GM18517 (cell line): ENCODE measurements at regions not wholly inside any gene's neighbourhood (a gene's known extent, or its start where the extent isn't known, plus 50 kb on each side); places are given as distances from the start of the nearest gene placed in this dataset.

Source experiments
- ATAC-seq: cut with Tn5 transposase; IDR thresholded peaks from one replicate; pipeline ENCODE4 v1.9.1; 2021; ENCODE audit warnings: mild to moderate bottlenecking, moderate library complexity; ENCODE audit not compliant: unreplicated experiment

DNA sequence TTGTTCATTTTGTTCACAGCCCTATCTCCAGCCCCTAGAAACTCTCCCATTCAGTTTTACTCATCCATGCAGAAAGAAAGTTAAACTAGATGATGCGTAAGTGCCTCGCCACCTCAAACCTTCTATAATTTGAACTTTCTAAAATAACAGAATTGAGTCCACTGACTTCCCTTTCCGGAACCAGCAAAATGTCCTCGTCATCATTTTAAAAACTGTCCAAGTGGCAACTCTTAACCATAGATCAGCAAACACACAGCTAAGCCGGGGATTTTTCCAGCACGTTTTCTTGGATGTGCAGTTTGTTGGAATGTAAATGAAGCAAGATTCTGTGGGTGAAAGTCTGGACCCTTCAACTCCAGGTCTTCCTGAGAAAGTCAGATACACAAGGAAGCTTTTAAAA, 369.7 kb upstream of the ERCC4 start:
- ATAC-seq, result no peak

DNA sequence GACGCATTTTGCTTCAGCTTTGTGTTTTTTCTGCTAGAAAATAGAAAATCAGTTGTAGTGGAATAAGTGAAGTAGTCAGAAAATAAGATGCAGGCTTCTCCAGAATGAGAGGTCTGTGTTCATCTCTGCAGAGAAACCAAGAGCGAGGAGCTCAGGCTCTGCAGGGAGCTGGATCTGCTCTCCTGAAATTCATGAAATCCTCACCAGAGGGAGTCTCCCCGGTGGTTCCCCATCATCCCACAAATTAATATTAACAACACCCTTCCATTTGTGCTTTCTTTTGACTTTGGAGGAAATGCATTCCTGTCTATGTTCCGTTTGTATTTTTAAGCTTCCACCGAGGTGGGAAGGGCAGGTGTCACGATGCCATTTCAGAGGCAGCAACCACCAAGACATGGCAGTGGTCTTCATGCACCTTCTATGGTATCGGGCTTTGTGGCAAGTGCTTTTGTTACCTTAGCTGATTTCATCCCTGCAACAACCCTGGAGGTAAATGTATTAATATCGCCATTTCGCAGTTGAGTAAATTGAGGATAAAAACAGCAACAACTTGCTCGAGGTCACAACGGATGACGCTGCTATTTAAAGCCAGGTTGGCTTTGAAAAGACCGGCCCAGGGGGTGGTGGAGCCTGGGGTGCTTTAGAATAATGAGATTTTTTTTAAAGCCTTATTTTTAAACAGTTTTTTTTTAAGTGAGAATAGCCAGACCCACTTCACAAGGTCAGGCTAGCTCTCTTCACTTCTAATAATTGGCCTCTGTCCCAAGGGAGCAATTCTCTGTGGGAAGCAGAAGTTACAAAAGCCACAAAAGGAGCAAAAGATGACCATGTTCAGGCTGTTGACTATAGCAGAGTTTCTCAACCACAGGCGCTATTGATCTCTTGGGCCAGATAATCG, 367.6 kb upstream of the ERCC4 start:
- ATAC-seq, result no peak

- no peak for ATAC-seq
Measured at GRCh38 chr16:13552960-13553257, 367.0 kb upstream of the ERCC4 start.

DNA sequence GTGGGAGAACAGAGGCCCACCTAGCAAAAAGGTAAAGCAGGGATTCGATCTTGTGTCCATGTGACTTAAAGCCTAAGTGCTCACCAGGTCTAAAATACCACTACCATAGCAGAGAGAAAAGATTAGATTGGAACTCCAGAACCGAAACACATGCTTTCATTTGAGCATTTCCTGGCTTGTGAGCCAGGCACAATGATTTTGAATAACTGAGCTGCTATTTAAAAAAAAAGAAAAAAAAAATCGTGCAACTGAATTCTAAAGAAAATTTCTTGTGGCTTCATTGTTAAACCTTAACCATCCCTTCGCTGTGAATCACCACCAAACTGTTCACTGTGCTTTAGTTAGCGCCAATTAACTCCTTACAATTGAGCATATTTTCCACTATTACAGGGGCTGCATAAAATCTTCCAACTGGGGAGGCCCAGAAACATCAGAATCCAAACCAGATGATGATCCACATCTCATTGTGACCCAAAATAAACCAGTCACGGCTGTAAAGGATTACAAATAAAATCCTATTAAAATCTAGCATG, 366.4 kb upstream of the ERCC4 start:
- no peak for ATAC-seq

GRCh38 chr16:13554005-13554404, 365.9 kb upstream of the ERCC4 start:
- no peak for ATAC-seq

DNA sequence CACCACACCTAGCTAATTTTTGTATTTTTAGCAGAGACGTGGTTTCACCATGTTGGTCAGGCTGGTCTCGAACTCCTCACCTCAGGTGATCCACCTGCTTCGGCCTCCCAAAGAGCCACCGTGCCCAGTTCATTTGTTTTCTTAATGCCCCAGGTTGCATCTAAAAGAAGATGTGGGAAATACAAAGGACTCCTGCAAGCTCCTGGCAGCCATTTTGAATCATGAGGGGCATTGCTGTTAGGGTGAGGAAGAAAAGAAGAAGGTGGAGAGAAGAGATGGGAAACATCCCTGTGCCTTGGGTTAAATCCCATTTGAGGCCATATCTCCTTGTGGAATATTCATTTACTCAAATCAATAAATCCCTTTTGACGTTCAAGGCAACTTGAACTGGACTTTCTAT, 365.3 kb upstream of the ERCC4 start:
- ATAC-seq, result no peak

DNA sequence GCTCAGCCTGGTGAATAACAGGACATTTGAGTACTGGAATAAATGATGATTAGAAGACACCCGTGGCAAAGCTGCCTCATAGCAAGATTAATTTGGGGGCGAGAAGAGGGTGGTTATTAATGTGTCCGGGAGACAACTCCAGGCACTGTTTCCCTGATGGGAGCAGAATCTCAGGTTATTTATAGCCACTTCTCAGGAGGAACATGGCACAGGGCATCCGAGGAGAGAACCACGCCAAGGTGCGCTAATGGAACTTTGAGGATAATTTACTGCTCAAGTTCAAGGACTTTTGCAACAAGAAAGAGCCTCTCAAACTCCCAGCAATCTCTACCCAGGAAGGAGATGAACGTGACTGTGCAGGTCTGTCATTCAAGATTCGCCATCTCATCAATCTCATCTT, 362.5 kb upstream of the ERCC4 start:
- ATAC-seq, result no peak

DNA sequence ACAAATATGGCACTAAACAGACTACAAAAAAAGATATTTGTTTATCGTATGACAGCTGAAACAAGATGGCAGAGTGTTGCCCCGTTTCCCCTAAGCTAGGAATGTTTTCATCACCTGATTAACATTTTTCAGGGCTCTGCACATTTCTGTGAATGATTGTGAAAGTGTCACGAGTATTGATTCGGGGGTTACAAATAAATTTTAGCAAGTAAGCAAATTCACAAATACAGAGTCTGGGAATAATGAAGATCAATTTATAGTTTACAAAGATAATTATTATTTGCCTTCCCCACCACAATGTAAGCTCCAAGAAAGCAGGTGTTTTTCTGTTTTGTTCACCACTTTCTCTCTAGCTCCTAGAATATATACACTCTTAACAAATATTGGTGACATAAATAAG, 361.2 kb upstream of the ERCC4 start:
- no peak for ATAC-seq

DNA sequence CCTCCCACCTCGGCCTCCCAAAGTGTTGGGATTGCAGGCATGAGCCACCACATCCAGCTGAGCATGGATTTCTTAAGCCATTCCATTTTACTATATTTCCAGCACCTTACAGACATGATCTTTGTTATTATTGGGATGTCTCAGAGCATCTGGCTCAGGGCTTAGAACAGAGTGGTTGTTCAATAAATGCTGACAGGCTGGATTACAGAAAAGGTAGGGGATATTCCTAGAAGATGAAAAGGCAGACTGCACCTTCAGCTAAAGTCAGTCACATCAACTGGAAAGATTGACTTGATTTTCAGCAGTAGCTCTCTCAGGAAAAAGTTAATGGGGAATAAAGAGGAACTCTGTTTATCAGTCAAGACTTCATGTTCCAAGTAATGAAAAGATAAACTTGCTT, 360.3 kb upstream of the ERCC4 start:
- ATAC-seq, result no peak

DNA sequence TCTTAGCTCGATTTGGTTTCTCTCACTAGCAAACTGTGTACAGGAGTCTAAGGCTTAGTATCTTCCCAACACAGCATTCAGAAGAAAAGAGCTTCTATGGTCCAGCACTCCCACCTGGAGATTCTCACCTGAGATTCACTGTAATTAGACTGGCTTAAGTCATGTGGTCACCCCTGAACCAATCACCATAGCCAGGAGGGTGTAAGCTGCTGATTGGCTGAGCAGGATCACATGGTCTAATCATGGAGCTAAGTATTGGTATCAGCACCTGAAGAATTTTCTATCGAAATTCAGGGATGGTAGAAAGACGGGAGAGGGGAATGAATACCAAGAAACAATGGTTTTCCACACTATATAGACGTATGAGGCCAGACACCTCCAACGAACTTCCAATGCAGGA, 359.8 kb upstream of the ERCC4 start:
- no peak for ATAC-seq

DNA sequence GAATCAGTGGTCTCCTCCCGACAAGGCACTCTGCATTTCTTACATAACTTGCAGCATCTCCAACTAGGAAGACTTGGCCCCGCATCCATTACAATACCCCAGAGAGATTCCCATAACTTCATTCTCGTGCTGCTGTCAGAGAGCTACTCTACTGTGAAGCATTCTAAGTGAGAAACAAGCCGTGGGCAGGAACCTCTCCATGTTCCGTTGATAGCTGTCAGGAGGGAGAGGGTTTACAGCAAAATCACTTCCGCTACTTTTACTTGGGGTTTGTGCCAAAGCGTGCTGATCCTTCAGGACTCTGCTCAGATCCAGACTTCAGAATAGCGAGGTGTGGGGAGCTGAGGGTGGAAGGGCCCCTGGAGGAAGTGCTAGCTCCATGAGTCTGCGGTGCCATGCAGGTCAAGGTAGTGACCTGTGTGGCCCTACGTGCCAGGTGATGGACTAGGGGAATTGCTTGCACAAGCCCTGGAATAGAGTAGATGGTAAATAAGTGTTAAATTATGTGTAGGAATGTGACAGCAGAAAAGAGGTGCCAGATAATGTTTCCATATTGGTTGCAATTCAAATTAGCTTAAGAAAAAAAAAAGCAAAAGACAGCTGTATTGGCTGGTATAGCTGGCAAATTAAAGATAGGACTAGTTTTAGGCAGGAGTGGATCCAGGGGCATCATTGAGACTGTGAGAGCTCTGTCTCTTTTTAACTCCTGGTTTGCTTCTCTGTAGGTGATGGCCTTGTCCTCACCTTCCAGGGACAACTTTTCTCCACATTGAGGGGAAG, 358.5 kb upstream of the ERCC4 start:
- no peak for ATAC-seq

GRCh38 chr16:13568803-13569202, 351.2 kb upstream of the ERCC4 start:
- ATAC-seq, result no peak

DNA sequence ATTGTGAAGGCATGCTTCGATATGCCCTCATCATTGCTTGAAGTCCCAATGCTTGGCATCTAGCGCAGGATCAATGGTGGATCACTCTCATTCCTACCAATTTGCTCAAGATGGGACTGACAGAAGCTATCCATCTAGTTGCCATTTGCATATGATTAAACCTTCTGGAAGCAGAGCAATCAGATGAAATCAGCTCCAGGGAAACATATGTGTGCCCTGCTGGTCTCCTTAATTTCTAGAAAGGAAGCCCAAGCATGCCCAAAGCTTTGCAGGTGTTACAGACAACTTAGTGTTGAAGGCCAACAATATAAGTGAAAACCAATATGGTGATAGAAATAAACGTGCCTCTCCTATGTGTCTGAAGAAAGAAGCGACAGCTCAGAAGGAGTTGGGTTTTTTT, 350.0 kb upstream of the ERCC4 start:
- no peak for ATAC-seq

- ATAC-seq, result no peak
Measured at GRCh38 chr16:13571036-13571435, 348.9 kb upstream of the ERCC4 start.

- ATAC-seq, result no peak
Measured at GRCh38 chr16:13573903-13574302, 346.1 kb upstream of the ERCC4 start.

DNA sequence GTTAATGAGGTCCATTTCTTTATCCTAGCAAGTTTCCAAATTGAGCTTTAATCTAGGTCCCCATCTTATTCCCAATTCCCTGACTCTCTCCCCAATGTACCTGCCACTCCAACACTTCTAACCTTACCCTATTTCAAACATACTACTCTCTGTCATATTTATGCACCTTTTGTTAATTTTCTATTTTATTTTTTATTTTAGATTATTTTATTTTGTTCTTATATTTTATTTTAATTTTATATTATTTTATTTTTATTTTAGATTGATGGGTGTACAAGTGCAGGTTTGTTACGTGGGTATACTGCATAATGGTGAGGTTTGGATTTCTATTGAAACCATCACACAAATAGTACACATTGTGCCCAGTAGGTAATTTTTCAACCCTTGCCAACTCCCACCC, 333.9 kb upstream of the ERCC4 start:
- ATAC-seq, result no peak

GRCh38 chr16:13587181-13587580, 332.8 kb upstream of the ERCC4 start:
- no peak for ATAC-seq

GRCh38 chr16:13594823-13595222, 325.1 kb upstream of the ERCC4 start:
- ATAC-seq, result no peak

- no peak for ATAC-seq
Measured at GRCh38 chr16:13606804-13607203, 313.1 kb upstream of the ERCC4 start.

GRCh38 chr16:13607289-13607688, 312.7 kb upstream of the ERCC4 start:
- ATAC-seq, result no peak

DNA sequence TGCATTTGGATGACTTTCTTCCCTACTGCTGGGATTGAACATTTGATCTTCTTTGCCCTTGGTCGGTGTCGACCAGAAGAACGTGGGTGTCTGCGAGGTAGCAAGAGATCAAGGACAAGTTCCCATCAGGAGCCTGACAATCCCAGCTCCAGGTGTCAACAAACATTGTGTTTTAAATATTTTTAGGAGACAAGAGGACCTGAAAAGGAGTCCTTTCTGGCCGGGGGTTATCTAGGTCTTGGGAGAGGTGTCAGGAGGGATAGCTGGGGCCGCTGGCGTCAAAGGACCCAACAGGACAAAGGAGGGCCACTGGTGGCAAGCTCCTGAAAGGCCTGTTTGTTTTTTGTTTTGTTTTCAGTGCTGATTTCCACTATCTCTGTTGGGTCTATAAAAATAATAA, 308.4 kb upstream of the ERCC4 start:
- ATAC-seq, result no peak

- ATAC-seq, result no peak
Measured at GRCh38 chr16:13612623-13613022, 307.3 kb upstream of the ERCC4 start.
